ENCODE measurements at regions not wholly inside any gene's neighbourhood (a gene's known extent, or its start where the extent isn't known, plus 50 kb on each side); places are given as distances from the start of the nearest gene placed in this dataset.

DNA sequence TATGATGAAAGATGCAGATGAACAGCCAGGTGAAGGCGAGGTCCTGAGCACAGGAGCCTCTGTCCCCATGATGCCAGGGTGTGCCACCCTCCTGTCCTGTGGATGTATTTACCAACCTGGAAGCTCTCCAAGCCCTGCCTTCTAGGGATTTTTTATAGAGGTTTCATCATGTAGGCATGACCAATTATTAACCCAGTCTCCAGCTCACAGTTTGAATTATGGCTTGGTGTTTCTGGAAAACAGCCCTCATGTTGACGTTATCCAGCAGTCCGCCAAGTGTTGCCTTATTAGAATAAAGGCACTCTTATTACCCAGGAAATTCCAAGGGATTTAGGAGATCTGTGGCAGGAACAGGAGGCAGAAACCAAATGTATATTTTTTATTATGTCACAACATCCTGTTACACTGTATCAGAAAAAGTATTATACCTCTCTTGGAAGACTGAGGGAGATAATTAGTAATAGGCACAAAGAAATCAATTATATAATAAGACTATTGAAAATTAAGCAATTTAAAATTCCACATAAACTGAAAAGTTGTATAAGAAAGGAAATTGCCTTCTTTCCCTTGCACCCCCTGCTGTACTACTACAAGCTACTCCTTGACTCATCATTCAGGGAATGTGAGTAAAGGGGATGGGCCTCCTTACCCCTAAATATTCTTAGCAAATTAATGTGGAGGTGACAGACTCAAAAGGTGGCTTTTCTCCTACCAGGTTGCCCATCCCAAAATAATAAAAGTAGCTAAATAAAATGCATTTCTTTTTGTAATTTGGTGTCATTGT is 129.6 kb downstream of the ZNF330 start:
- BruUV-seq (replicated peaks) = no TSS peak
- H3K79me2 ChIP-seq (ENCODE audit: control insufficient read depth, insufficient read depth, low read length) = no peaks in the 10 kb centered on the region
- intact Hi-C loops (cut with micrococcal nuclease) = no loop called here
- no peaks in the 10 kb centered on the region for H3K36me3 ChIP-seq (ENCODE audit: control insufficient read depth, insufficient read depth, low read length)
- H3K4me1 ChIP-seq (replicated peaks in 1 of 2; ENCODE audit: control insufficient read depth in 2 of 2, insufficient read depth in 2 of 2, low read length in 2 of 2) = peaks cover 0 to 11% of the 10 kb centered on the region in 2 experiments; a peak in 2 of 5 replicates
- no peaks in the 10 kb centered on the region for H3K27me3 ChIP-seq (ENCODE audit: control insufficient read depth in 2 of 2, insufficient read depth in 2 of 2, low read length in 2 of 2)
- CTCF ChIA-PET (ENCODE audit: low intra/inter-chr PET ratio) = no interaction called here
- H3K4me2 ChIP-seq (ENCODE audit: insufficient read depth, low read length) = no peak overlapping the region
- no peak for TF ChIP-seq PHTF2 (CRISPR knock-in tag; IDR thresholded peaks at IDR 0.05)
- TF ChIP-seq ZNF655 (CRISPR knock-in tag; IDR thresholded peaks at IDR 0.05) = no peak
- TF ChIP-seq ZFPM2 (CRISPR knock-in tag; IDR thresholded peaks at IDR 0.05) = no peak
- TF ChIP-seq FOXA1 (IDR thresholded peaks at IDR 0.05; ENCODE audit: borderline replicate concordance) = no peak
- TF ChIP-seq SAFB2 (IDR thresholded peaks at IDR 0.05; ENCODE audit: borderline replicate concordance, low read depth, low read length, severe bottlenecking) = no peak
- TF ChIP-seq SMARCC2 (IDR thresholded peaks at IDR 0.05; ENCODE audit: low read depth) = no peak
- TF ChIP-seq, protein P1, sequence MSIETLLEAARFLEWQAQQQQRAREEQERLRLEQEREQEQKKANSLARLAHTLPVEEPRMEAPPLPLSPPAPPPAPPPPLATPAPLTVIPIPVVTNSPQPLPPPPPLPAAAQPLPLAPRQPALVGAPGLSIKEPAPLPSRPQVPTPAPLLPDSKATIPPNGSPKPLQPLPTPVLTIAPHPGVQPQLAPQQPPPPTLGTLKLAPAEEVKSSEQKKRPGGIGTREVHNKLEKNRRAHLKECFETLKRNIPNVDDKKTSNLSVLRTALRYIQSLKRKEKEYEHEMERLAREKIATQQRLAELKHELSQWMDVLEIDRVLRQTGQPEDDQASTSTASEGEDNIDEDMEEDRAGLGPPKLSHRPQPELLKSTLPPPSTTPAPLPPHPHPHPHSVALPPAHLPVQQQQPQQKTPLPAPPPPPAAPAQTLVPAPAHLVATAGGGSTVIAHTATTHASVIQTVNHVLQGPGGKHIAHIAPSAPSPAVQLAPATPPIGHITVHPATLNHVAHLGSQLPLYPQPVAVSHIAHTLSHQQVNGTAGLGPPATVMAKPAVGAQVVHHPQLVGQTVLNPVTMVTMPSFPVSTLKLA (conservative IDR thresholded peaks at IDR 0.05) = no peak
- no peak for TF ChIP-seq JUNB (CRISPR knock-in tag; conservative IDR thresholded peaks at IDR 0.05)
- H3K9me3 ChIP-seq (replicated peaks; ENCODE audit: control insufficient read depth, insufficient read depth, low read depth, low read length) = no peaks in the 10 kb centered on the region
- in situ Hi-C loops (cut with MboI) = no loop called here
- no peak overlapping the region for H3K4me3 ChIP-seq
- POLR2A ChIA-PET = no interaction called here
- no peak overlapping the region for H3K27ac ChIP-seq (ENCODE audit: extremely low read depth, low read depth, low read length)
- FAIRE-seq (no peak), ATAC-seq (no peak), DNase-seq (ENCODE audit: extremely low read depth in 1 of 4, low spot score in 3 of 4) (no peak)
- no peak overlapping the region for H3K9ac ChIP-seq (ENCODE audit: insufficient read depth in 1 of 2, low read depth in 2 of 2, low read length in 2 of 2)
- H3K9me1 ChIP-seq (ENCODE audit: control insufficient read depth, insufficient read depth, low read length) = no peaks in the 10 kb centered on the region
- no peak overlapping the region for H2AFZ ChIP-seq (ENCODE audit: low read depth, low read length)
- 44% methylated on average over 3 of the region's 3 CpGs for WGBS (ENCODE audit: insufficient coverage, low coverage, missing lambda C conversion rate)
- no peaks in the 10 kb centered on the region for H4K20me1 ChIP-seq (replicated peaks; ENCODE audit: control insufficient read depth, insufficient read depth, low read length)
